Suppressor macrophage (primary cell): ENCODE measurements at regions not wholly inside any gene's neighbourhood (a gene's known extent, or its start where the extent isn't known, plus 50 kb on each side); places are given as distances from the start of the nearest gene placed in this dataset.

Experiments
- DNase-seq, 4 experiments: peaks; one replicate each; pipeline ENCODE4 v3.0.0-alpha.2; 2020 to 2022

DNA sequence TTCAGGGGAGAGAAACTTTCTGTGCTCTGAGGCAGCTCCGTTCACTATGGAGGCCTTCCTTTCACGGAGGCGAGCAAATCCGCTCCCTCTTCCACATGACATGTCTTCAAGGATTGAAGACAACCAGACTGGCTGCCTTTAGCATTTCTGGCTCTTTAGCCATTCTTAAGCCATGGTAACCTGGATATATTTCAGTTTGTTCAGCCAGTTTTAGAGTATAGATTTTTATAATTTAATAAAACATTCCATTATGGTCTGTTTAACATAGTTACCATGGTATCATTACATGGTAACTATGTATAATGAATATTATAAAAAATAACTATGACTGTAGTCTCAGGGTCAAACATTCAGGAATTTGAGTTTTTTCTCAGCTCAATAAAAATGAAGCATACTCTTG is 54.2 kb upstream of the NFIA start:
- no peak for DNase-seq

GRCh38 chr1:61018068-61018467 is 64.3 kb upstream of the NFIA start:
- peak; percentile 8 to 53 (median 41) for DNase-seq

DNA sequence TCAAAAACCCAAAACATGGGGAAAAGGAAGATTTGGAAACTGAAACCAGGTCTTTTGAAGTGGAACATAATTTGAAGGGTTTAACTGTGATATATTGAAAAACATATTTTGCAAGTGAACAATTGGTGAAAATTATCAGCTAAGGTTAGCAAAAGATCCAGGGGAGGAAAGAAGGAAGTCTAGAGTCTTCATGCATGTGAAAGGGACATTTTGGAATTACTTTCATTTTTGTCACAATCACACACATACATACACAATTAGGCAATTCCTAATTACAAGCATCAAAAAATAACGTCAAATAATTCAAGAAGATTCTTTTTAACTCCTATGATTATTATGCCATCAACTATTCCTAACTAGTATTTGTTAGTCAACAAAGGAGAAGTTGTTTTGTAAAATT is 64.7 kb upstream of the NFIA start:
- peak in 2 of 4 experiments; percentile 5 to 22 for DNase-seq

GRCh38 chr1:61013946-61014667 is 68.3 kb upstream of the NFIA start:
- no peak for DNase-seq

- no peak for DNase-seq
Measured at GRCh38 chr1:61013189-61013945, 69.0 kb upstream of the NFIA start.

DNA sequence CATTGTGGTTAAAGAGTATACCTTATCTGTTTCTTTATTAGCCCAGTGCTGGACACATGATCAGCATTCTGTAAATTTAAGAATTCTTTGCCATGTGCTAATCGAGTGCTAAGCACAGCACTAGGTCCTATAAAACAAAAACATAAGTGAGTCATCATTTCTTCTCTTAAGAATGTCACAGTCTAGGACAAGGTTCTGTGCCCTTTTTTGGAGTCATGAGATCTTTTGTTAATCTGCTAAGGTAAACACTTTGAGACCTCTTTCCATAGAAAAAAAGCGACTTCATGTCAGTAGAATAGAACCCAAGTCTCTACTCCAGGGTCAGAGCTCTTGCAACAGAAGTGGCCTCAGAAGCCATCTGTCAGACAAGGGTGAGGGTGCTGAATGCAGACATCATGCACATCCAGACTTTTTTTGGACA is 70.0 kb upstream of the NFIA start:
- DNase-seq: no peak

- no peak for DNase-seq
Measured at GRCh38 chr1:61011561-61012263, 70.6 kb upstream of the NFIA start.

DNA sequence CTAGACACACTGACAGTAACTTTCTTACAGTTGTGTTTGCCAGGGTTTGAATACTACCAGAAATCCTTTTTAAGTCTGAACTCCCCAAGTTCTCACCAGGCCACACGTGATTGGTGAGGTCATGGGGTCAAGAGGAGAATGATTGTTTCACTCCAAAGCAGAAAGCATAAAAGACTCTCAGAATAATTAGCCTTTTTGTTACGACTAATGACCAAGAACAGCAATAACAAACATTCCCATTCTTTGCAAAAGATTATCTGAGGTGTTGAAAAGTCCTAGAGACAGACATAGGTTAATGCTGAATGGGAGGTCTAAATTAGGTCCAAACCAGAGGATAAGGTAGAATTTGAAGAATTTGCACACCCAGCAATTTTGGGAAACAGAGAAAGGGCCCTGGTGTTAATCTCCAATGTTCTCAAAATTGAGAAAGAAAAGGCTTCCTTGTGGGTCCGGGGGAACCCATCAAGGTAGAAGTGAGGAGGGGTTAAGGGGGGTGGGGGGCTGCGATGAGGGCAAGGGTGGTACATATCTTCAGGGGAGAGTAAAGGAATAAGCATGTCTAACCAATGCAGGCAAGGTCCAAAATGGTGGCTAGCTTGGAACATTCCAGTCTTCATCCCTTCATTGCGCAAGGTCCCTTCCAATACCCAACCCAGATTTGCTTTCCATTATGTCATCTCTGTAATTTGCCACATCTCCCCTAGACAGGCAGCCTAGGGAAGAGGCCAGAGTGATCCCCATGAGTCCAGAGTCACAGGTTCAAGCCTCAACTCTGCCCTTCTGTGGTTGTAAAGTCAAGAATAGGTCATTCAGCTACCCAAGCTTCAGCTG is 74.6 kb upstream of the NFIA start:
- no peak for DNase-seq

GRCh38 chr1:61005614-61006580 is 76.5 kb upstream of the NFIA start:
- no peak for DNase-seq

DNA sequence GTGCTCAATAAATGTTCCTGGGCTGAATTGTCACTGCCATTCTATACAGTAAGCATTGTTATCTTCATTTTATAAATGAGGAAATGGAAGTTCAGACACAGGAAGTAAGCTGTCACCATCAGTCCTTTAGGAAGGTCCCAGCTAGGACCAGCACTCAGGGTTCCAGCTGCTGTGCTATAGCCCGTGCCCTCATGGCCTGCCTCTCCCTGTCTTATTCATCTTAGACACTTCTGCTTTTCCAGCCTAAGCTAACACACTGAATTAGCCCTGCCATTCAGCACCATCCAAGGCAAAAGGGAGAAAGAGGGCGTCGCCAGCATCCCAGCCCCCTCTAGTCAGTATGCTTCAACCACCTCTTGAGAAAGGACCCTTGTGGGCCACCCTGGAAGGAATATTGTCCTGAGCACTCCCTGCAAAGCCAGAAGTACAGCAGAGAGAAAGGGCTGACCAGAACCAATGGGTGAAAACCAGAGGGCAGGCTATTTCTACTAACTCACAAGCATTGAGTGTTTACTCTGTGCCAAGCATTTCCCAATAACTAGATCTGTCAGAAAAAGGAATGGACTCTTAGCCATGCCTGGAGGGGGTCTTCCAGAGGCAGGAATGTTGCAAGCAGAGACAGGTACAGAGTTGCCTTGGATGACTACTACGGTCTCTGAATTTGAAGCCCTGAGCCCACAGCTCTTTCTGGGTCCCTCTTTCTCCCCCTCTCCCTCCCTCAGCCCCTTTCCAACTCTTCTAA is 77.9 kb upstream of the NFIA start:
- peak; percentile 35 to 58 (median 52) for DNase-seq

DNA sequence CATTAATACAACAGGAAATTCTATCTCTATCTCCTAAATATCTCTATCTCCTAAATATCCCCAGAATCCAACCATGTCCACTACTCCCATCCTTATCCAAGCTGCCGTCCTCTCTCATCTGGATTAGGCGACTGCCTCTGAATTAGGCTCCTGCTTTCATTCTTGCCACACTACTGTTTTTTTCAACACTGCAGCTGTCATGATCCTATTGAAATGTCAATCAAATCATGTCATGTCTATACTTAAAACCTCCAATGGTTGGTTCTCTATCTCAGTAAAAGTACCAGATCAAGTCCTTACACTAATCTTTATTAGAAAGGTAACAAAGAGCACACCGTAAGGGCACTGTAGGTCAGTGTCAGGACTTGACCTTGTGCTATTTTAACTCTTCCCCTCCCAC is 82.0 kb upstream of the NFIA start:
- DNase-seq: no peak

DNA sequence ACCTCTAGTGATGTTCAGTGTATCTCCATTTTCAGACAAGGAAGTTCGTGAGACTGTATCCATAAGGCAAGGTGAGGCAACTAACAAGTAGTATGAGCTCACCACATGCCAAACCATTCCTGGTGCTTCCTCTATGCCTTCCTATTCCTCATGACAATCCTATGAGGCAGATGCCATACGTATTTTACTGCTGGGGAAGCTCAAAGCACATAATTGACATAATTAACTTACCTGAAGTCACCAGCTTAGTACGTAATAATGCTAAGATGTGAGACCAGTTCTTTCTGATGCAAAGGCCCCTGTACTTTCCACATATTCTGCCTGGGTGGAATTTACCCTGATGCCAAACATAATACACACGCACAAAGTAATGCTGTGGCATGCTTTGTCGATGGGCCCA is 83.6 kb upstream of the NFIA start:
- no peak for DNase-seq

GRCh38 chr1:60994828-60995492 is 87.4 kb upstream of the NFIA start:
- no peak for DNase-seq

GRCh38 chr1:60994369-60994768 is 88.0 kb upstream of the NFIA start:
- DNase-seq: no peak

- DNase-seq: no peak
Measured at GRCh38 chr1:60992165-60992564, 90.2 kb upstream of the NFIA start.

- no peak for DNase-seq
Measured at GRCh38 chr1:60990714-60991090, 91.7 kb upstream of the NFIA start.

- DNase-seq: peak; percentile 15 to 41 (median 30)
Measured at GRCh38 chr1:60989749-60990713, 92.3 kb upstream of the NFIA start.

DNA sequence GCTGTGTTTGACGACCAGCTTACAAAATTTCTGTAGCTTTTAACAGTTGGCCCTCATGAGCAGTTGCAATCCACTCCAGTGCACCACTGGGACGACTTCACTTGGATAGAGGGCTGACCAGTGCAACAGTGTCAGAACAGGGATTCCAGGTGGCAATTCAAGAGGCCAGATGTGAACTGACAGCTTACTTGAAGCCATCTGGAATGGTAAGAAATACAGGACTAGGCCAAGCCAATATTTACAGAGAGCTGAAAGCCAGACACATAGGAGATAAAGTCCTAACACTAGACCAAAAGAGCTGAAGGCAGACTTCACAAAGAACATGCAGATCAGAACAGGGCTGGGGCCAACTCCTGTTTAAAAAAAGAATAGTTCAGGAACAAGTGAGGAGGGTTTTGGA is 93.5 kb upstream of the NFIA start:
- DNase-seq: no peak

GRCh38 chr1:60987904-60988303 is 94.5 kb upstream of the NFIA start:
- no peak for DNase-seq
